ENCODE measurements at regions not wholly inside any gene's neighbourhood (a gene's known extent, or its start where the extent isn't known, plus 50 kb on each side); places are given as distances from the start of the nearest gene placed in this dataset.

DNA sequence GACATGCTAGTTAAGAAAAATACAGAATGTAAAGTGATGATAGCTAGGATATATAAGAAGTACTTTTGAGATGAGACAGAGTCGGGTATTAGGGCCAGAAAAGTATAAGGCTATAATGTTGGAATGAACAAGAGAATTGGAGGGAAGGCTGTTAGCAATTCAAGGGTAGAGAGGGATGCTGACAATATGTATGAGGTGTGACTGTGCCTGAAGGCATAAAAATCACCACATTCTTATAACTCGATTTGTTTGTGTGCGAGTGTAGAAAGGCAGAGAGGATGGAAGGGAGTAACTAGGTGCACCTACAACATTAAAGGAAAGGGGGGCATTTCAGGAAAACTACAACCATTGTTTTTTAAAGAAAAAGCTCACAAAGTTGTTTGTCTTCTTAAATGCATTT lies 86.0 kb downstream of the FAT4 start:
- no peaks in the 10 kb centered on the region for H3K36me3 ChIP-seq (ENCODE audit: insufficient read depth, low read length)
- H3K4me1 ChIP-seq (ENCODE audit: insufficient read depth, low read length) = peaks cover 6% of the 10 kb centered on the region; the same call in 1 of the 2 replicates
- H3K9ac ChIP-seq (ENCODE audit: low read depth, low read length) = no peak overlapping the region
- no peaks in the 10 kb centered on the region for H3K9me3 ChIP-seq (ENCODE audit: control insufficient read depth, insufficient read depth, low read length)

DNA sequence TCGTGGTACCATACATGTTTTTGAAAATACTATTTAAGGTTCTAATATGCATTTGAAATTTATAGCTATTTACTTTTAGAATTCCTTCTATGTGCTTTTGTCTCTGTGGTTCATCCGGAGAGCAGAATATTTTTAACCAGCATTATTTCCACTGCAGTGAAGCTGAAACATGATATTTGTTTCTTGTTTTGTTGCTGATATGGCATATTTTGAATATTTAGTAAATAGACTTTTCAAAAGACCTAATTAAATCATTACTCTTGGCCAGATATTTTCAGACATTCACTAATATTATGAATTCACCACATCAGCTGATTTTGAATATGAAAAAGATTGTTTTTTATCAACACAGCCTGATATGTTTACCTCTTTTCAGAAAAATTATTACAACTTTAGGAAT lies 87.0 kb downstream of the FAT4 start:
- Histone ChIP-seq H3K36me3 (ENCODE audit: insufficient read depth, low read length) (no peaks in the 10 kb centered on the region), H3K4me1 (ENCODE audit: insufficient read depth, low read length) (peaks cover 6% of the 10 kb centered on the region; the same call in 1 of the 2 replicates), H3K9ac (ENCODE audit: low read depth, low read length) (no peak overlapping the region), H3K9me3 (ENCODE audit: control insufficient read depth, insufficient read depth, low read length) (no peaks in the 10 kb centered on the region)

DNA sequence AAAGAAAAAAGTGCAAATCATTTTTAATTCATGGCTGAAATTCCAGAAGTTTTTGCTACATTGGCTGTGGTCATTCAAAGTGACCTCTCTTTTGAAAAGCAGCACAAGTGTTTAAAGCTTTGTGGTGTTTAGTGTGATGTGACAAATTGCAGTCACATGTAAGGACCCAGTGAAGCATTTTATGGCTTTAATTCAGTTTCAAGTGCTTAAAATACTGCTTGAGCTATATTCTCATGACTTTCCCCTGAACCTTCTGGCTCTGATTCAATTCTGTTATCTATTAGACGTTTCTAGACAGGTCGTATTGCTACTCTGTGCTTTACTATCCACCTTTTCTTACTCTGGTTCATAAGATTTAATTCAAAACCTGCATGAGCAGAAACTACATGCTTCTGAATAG lies 105.8 kb downstream of the FAT4 start:
- Histone ChIP-seq H3K9me3 (ENCODE audit: control insufficient read depth, insufficient read depth, low read length) (peaks cover 7% of the 10 kb centered on the region; the same call in 1 of the 2 replicates), H3K9ac (ENCODE audit: low read depth, low read length) (no peak overlapping the region), H3K4me1 (ENCODE audit: insufficient read depth, low read length) (no peaks in the 10 kb centered on the region), H3K36me3 (ENCODE audit: insufficient read depth, low read length) (no peaks in the 10 kb centered on the region)

DNA sequence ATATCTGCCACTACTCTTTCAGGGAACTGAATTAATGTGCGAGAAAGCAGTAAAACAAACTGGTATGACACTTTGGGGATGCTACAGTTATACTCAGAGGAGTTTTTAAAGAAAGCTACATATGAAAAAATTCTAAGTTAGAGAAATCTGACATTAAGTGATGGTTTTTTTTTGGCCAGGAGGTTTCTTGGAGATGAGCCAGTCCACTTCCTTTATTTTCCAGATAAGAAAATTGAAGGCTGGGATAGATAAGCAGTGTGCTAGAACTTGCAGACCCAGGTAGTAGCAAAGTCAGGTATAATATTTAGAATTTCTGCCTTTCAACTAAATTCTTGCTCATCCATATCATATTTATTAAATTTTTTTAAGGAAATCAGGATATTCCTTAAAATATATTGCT lies 106.8 kb downstream of the FAT4 start:
- Histone ChIP-seq H3K9me3 (ENCODE audit: control insufficient read depth, insufficient read depth, low read length) (peaks cover 7% of the 10 kb centered on the region; the same call in 1 of the 2 replicates), H3K36me3 (ENCODE audit: insufficient read depth, low read length) (no peaks in the 10 kb centered on the region), H3K4me1 (ENCODE audit: insufficient read depth, low read length) (no peaks in the 10 kb centered on the region), H3K9ac (ENCODE audit: low read depth, low read length) (no peak overlapping the region)

DNA sequence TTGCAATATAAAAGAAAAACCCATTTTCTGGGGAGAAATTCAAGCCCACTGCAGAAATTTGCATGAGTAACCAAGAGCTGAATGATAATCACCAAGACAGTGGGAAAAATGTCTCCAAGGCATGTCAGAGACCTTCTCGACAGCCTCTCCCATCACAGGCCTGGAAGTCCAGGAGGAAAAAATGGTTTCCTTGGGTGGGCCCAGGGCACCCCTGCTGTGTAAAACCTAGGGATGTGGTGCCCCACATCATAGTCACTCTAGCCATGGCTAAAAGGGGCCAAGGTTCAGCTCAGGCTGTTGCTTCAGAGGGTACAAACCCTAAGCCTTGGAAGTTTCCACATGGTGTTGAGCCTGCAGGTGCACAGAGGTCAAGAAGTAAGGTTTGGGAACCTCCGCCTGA lies 108.4 kb downstream of the FAT4 start:
- no peaks in the 10 kb centered on the region for H3K36me3 ChIP-seq (ENCODE audit: insufficient read depth, low read length)
- no peaks in the 10 kb centered on the region for H3K4me1 ChIP-seq (ENCODE audit: insufficient read depth, low read length)
- H3K9ac ChIP-seq (ENCODE audit: low read depth, low read length) = no peak overlapping the region
- peaks cover 7% of the 10 kb centered on the region; the same call in 1 of the 2 replicates for H3K9me3 ChIP-seq (ENCODE audit: control insufficient read depth, insufficient read depth, low read length)

DNA sequence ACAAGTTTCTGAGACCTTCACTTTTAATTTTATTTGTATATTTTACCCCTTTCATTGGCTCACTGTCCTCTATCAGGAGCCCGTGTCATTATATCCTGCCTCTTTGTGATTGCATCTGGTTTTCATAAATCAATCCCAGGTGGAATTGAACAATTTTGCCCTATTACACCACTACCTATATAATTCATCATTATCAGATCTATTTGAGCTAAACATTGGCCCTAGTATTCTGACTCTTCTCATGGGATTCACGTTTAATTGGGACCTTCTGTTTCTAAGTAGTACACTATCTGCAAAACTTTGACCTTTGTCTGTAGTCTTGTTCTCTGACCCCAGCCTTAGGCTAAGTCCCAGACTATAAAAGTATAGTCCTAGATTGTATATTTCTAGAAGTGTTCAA lies 114.1 kb downstream of the FAT4 start:
- H3K4me1 ChIP-seq (ENCODE audit: insufficient read depth, low read length) = peaks cover 11% of the 10 kb centered on the region
- no peak overlapping the region for H3K9ac ChIP-seq (ENCODE audit: low read depth, low read length)

DNA sequence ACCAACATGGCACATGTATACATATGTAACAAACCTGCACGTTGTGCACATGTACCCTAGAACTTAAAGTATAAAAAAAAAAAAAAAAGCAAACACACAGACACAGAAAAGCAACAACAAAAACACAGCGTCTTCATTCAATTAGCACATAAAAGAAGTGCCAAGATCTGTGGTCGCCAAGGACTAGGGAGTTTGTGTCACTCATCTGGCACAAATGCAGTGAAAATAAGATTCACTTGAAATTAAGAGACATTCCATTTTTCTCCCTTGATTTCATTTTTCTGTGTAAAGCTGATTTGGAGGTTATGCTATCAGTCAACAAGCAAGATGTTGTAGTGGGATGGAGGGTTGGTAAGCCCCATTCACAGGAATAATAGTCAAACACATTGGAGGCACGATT lies 115.3 kb downstream of the FAT4 start:
- H3K4me1 ChIP-seq (ENCODE audit: insufficient read depth, low read length) = peaks cover 11% of the 10 kb centered on the region
- no peak overlapping the region for H3K9ac ChIP-seq (ENCODE audit: low read depth, low read length)
- no peaks in the 10 kb centered on the region for H3K36me3 ChIP-seq (ENCODE audit: insufficient read depth, low read length)
- no peaks in the 10 kb centered on the region for H3K9me3 ChIP-seq (ENCODE audit: control insufficient read depth, insufficient read depth, low read length)

More for the DNA sequence above, 114.1 kb downstream of the FAT4 start:
- Histone ChIP-seq H3K9me3 (ENCODE audit: control insufficient read depth, insufficient read depth, low read length) (0 out of 2 replicates have a peak, but pooled peaks cover 4% of the 10 kb centered on the region), H3K36me3 (ENCODE audit: insufficient read depth, low read length) (no peaks in the 10 kb centered on the region)

DNA sequence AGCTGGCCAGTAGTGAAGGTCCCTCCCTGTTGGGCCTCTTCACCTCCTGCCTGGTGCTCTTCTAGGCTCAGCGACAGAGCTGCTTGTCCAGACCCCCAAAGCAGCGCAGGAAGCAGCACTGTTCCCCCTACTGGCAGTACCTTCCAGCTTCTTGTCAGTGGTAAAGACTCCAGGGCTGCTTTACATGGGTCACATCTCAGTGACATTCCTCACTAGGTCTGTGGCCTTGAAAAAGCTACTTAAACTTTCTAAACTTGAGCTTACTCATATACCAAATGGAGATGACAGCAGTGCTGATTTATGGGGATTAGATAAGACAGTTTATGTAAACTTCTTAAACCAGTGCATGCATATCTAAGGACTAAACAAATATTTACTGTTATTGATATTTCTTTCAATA lies 117.3 kb downstream of the FAT4 start:
- no peaks in the 10 kb centered on the region for H3K9me3 ChIP-seq (ENCODE audit: control insufficient read depth, insufficient read depth, low read length)
- no peaks in the 10 kb centered on the region for H3K36me3 ChIP-seq (ENCODE audit: insufficient read depth, low read length)
- peaks cover 11% of the 10 kb centered on the region for H3K4me1 ChIP-seq (ENCODE audit: insufficient read depth, low read length)
- H3K9ac ChIP-seq (ENCODE audit: low read depth, low read length) = no peak overlapping the region

DNA sequence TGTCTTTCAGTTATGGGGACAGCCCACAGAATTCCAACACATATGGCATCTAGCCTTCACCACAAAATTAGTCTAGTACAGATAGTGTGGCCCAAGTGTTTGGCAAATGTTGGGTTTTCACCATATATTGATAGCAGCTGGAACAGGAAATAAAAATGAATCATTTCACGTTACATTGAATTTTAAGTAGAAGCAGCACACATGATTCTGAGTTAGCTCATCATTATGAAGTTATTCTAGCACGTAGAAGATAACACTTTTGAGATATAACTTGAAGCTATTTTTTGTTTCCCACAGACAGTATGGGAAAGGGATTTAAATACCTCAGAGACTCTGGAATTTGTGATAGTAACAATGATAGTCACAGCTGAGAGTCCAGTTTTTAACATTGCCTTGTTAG lies 118.7 kb downstream of the FAT4 start:
- Histone ChIP-seq H3K4me1 (ENCODE audit: insufficient read depth, low read length) (peaks cover 11% of the 10 kb centered on the region), H3K36me3 (ENCODE audit: insufficient read depth, low read length) (no peaks in the 10 kb centered on the region), H3K9me3 (ENCODE audit: control insufficient read depth, insufficient read depth, low read length) (no peaks in the 10 kb centered on the region), H3K9ac (ENCODE audit: low read depth, low read length) (no peak overlapping the region)

DNA sequence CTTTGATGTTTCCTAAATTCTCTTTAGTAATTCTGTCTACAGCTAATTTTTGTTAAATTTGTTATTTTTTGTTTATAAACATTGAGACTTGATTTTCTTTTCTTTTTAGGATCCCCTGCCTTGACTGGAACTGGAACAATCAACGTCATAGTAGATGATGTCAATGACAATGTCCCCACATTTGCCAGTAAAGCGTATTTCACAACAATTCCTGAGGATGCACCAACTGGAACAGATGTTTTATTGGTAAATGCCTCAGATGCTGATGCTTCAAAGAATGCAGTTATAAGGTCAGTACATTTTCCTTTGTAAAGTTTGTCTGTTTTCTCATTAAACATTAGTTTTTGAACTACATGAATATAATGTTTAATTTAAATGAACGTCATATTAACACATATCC lies 119.4 kb downstream of the FAT4 start:
- Histone ChIP-seq H3K36me3 (ENCODE audit: insufficient read depth, low read length) (no peaks in the 10 kb centered on the region), H3K4me1 (ENCODE audit: insufficient read depth, low read length) (peaks cover 11% of the 10 kb centered on the region), H3K9ac (ENCODE audit: low read depth, low read length) (no peak overlapping the region), H3K9me3 (ENCODE audit: control insufficient read depth, insufficient read depth, low read length) (no peaks in the 10 kb centered on the region)

DNA sequence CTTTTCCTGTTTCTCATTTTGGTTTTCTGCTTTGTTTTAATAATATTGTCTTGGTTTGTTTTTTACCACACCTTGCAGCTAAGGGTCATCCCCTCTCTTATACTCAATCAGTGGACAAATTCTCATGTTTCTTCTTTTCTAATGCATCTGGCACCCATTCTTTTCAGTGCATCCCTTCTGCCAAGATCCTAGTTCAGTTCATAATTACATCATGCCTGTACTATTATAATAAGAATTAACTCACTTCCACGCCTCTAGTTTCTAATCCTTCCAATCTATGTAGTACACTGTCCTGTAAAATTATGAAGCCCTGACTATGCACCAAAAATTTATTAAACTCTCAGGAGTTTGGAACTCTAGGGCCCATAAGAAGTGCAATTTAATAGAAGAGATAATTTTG lies 126.1 kb downstream of the FAT4 start:
- H3K4me1 ChIP-seq (ENCODE audit: insufficient read depth, low read length) = no peaks in the 10 kb centered on the region
- no peaks in the 10 kb centered on the region for H3K36me3 ChIP-seq (ENCODE audit: insufficient read depth, low read length)
- no peaks in the 10 kb centered on the region for H3K9me3 ChIP-seq (ENCODE audit: control insufficient read depth, insufficient read depth, low read length)
- no peak overlapping the region for H3K9ac ChIP-seq (ENCODE audit: low read depth, low read length)

DNA sequence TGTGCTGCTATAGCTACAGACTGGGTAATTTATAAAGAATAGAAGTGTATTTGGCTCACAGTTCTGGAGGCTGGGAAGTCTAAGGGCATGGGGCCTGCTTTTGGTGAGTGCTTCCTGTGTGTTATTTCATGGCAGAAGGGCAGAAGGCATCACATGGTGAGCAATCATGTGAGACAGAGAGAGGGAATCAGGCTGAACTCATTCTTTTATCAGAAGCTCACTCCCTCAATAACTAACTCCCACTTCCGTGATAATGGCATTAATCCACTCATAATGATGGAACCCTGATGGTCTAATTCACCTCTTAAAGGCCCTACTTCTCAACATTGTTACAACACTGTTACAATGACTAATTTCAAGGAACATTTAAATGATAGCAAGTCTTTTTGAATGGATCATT lies 129.4 kb downstream of the FAT4 start:
- Histone ChIP-seq H3K9me3 (ENCODE audit: control insufficient read depth, insufficient read depth, low read length) (no peaks in the 10 kb centered on the region), H3K4me1 (ENCODE audit: insufficient read depth, low read length) (no peaks in the 10 kb centered on the region), H3K36me3 (ENCODE audit: insufficient read depth, low read length) (no peaks in the 10 kb centered on the region), H3K9ac (ENCODE audit: low read depth, low read length) (no peak overlapping the region)

DNA sequence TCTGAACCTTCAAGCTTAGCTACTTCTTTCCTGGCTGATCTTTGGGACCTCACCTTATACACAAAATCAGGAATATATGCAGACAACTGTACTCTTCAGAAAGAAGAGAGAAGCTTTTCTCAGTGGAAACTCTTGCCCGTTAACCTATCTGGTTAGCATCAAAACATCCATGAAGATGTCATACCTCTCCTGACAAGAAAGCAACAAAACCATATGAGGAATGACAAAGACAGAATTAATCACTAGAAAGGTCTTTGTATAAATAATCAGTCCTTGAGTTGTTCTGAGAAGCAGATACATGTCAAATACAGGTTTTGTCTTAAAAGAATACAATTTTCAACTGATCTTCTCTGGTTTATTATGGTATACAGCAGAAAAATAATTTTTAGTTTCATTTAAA lies 130.8 kb downstream of the FAT4 start:
- no peaks in the 10 kb centered on the region for H3K36me3 ChIP-seq (ENCODE audit: insufficient read depth, low read length)
- no peaks in the 10 kb centered on the region for H3K9me3 ChIP-seq (ENCODE audit: control insufficient read depth, insufficient read depth, low read length)
- no peaks in the 10 kb centered on the region for H3K4me1 ChIP-seq (ENCODE audit: insufficient read depth, low read length)
- H3K9ac ChIP-seq (ENCODE audit: low read depth, low read length) = no peak overlapping the region

DNA sequence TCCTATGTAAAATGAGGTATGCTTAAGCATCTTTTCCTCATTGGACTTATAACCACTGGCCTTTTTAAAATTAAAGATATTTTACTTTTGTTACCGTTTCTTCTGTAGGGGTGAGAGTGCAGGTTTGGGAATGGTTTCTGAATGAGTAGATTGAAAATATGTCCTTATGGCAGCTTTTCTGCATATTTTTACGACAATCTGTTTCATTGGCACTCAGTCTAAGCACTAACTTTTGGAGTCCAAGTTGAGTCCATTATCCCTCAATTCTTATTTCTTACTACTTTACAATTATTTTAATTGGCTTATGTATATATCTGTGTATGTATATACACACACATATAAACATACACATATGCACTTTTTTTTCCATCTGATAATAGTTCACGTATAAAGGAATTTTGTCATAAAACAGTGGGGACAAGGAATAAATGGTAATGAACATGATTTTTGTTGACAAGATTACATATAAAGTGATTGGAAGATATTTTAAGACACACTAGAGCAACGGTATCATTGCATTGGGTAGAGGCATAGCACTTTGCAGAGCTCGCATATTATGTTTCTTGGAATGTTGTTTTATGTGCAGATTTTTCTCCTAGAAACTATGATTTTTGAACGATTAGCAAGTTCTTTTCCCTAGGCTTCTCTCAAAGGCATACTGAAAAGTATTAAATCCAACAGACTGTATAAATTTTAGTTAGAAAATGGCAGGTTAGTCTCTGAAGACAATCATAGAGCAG lies 133.0 kb downstream of the FAT4 start:
- H3K9me3 ChIP-seq (ENCODE audit: control insufficient read depth, insufficient read depth, low read length) = no peaks in the 10 kb centered on the region
- H3K9ac ChIP-seq (ENCODE audit: low read depth, low read length) = no peak overlapping the region
- no peaks in the 10 kb centered on the region for H3K4me1 ChIP-seq (ENCODE audit: insufficient read depth, low read length)
- no peaks in the 10 kb centered on the region for H3K36me3 ChIP-seq (ENCODE audit: insufficient read depth, low read length)

DNA sequence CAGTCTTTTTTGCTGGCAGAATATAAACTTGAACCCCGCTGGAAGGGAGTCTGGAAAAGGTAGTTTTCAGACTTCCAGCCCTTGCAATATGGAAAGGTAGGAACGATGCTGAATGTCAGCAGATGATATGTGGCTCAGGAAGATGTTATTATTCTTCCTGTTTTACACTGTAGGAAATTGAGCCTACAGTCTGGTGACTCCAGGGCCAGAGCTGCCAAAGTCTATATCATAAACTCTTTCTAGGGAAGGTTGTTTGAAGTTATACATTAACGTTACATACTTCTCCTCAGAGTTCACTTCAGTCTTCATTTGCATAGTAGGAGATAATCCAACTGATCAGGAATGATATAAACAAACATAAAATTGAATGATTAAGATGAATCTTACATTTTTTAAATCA lies 141.3 kb downstream of the FAT4 start:
- no peaks in the 10 kb centered on the region for H3K9me3 ChIP-seq (ENCODE audit: control insufficient read depth, insufficient read depth, low read length)
- no peaks in the 10 kb centered on the region for H3K36me3 ChIP-seq (ENCODE audit: insufficient read depth, low read length)
- no peak overlapping the region for H3K9ac ChIP-seq (ENCODE audit: low read depth, low read length)

More for the DNA sequence above, 141.3 kb downstream of the FAT4 start:
- H3K4me1 ChIP-seq (ENCODE audit: insufficient read depth, low read length) = peaks cover 3% of the 10 kb centered on the region; the same call in 1 of the 2 replicates

Data from ES-I3 (cell line).